ENCODE measurements at regions not wholly inside any gene's neighbourhood (a gene's known extent, or its start where the extent isn't known, plus 50 kb on each side); places are given as distances from the start of the nearest gene placed in this dataset.
"Not testable (repeated sequence)": the region's sequence is repeated elsewhere in the genome, so short reads cannot be mapped to it uniquely, and the experiment has no call there.

DNA sequence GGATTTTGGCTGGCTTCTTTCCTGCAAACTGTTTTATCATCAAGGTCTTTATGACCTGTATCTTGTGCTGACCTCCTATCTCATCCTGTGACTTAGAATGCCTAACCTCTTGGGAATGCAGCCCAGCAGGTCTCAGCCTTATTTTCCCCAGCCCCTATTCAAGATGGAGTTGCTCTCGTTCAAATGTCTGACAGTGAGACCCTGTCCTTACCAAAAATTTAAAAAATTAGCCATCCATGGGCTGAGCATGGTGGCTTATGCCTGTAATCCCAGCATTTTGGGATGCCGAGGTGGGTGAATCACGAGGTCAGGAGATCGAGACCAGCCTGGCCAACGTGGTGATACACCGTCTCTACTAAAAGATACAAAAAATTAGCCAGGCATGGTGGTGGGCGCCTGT is 64.9 kb upstream of the GPR158 start:
- not testable (repeated sequence) for ATAC-seq, DNase-seq
- intact Hi-C loops (cut with DNase I, micrococcal nuclease) = loop anchor here in 1 of 2 donors (10.0 kb wide), 1 partner anchor 105 kb away; no protein-coding TSS in a partner anchor

DNA sequence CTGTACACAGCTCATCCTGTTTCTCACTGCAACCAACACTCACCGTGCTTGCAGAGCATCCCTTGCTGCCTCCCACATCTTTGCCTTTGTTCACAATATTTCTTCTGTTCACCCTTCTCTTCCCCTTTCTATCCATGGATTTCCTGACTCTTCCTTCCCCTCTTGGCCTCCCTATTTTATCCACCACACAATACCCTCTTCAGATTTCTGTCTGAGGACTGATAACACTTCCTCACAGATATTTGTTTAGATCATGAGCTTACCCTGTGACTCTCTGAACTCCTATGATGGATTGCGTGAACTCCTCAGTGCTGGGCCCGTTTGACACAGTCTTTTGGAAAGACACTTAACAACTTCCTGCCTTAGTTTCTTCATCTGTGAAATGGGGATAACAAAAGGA is 62.8 kb upstream of the GPR158 start:
- intact Hi-C loops (cut with DNase I, micrococcal nuclease) = loop anchor here in 1 of 2 donors (10.0 kb wide), 1 partner anchor 103 kb away; no protein-coding TSS in a partner anchor

DNA sequence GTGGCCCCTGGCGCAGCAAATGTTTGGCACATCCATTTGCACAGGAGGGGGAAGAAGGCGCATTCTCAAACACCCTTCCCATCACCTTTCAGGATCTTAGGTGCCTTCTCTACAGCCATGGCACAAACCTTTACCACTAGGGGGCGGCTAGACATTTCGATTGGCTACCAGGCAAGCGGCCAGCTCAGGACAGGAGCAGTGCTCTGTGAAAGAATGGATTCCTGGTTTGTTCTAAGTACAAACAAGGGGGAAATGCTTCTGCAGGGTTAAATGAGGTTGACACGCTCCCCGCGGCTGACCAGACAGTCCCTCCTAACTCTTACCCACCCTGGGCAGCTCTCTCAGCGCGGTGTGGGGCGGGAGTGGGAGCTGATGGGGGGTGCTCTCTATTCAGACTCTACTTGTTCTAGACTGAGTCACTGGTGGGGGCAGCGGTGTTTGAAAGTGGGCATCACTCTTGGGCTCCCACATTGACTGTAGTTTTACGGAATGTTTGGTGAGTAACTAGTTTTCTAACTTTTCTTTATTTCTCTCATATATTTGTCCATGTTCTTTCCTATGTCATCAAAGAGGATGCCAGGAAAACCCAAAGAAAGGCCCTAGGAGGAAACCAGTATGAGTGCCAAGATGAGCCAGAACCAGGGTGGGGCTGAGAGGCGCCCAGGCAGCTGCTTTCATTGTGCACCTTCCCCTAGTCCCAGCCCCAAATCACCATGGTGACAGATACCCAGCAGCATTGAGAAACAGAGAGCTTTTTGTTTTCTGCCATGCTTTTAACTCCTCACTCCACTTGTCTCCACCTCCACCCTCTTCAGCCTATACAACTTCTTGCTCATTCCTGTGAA is 61.4 kb upstream of the GPR158 start:
- DNase-seq (peak; percentile 72 to 82), ATAC-seq (peak; percentile 92)
- intact Hi-C loops (cut with DNase I, micrococcal nuclease) = loop anchor here in 1 of 2 donors (10.0 kb wide), 1 partner anchor 101 kb away; no protein-coding TSS in a partner anchor

More for the DNA sequence above, 62.8 kb upstream of the GPR158 start:
- DNase-seq (no peak), ATAC-seq (no peak)

DNA sequence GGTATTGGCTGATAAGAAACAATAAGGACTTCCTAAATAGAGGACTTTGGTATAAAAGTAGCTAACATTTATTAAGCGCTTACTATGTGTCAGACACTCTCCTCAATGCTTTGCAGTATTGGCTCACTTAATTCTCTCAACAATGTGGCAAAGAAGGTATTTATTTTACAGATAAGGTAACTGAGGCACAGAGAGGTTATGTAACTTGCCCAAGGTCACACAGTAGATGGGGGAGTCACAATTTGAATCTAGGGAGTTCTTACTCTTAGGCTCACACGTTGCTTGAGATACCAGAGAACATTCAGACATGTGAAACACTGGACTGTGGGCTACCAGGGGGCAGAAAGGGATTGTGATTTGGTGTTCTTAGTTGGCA is 60.8 kb upstream of the GPR158 start:
- intact Hi-C loops (cut with DNase I, micrococcal nuclease) = loop anchor here in 1 of 2 donors (10.0 kb wide), 1 partner anchor 101 kb away; no protein-coding TSS in a partner anchor
- ATAC-seq (no peak), DNase-seq (no peak)

DNA sequence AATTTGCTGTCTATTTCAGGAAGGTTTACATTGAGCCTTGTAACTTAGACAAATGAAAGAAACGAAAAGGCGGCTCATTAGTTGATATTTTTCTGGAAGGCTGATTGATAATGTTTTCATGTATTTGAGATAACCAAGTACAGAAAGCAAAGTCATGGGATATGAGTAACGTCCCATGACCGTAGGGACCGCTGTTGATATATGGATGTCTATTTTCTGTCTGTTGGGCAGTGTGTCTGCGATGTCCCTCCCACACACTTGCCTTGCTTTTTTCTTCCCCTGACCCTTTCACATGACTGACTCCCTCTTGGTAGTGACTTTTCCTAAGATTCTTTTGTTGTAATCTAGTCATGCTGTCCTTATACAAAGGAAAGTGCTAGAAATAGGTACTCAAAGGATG is 57.0 kb upstream of the GPR158 start:
- intact Hi-C loops (cut with DNase I, micrococcal nuclease) = loop anchor here in 1 of 2 donors (10.0 kb wide), 1 partner anchor 97 kb away; no protein-coding TSS in a partner anchor
- ATAC-seq = no peak

DNA sequence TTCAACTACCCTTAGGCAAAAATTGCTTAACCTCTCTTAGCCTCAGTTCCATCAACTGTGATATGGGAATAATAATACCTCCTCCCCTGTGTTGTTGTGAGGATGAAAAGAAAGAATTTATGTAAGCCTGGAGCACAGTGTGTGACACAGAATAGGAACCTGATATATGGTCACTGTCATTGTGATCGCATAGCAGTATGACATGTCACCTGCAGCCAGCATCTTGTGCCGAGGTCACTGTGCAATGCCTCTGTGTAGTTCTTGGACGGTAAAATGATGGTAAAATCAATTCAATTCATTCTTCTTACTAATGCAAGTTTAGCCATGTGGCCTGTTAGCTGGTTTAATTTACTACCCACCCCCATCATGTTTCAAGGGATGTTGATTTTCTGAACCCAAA is 54.6 kb upstream of the GPR158 start:
- DNase-seq (no peak), ATAC-seq (no peak)
- intact Hi-C loops (cut with DNase I, micrococcal nuclease) = no loop called here

More for the DNA sequence above, 57.0 kb upstream of the GPR158 start:
- DNase-seq = no peak

Data from left colon (tissue), 2 donors.